Neural progenitor cell (in vitro differentiated cells): ENCODE measurements at regions not wholly inside any gene's neighbourhood (a gene's known extent, or its start where the extent isn't known, plus 50 kb on each side); places are given as distances from the start of the nearest gene placed in this dataset.
A peak's percentile ranks its signal among the peaks of the same experiment; 100 is the strongest.

Experiments used
- DNase-seq: peaks from one replicate; pipeline ENCODE4 v3.0.0-alpha.2; 2016; ENCODE audit warnings: low spot score
- H2AFZ ChIP-seq: fragments of 200-600 bp; sonication (generic); replicated peaks from 2 replicates; pipeline ENCODE4 v1.6.1; 2016; ENCODE audit warnings: antibody characterized with exemption
- H3F3A ChIP-seq: fragments of 200-600 bp; sonication (generic); 2 replicates; pipeline ENCODE4 v1.6.1; 2016; ENCODE audit warnings: antibody characterized with exemption, low read depth
- H3K27ac ChIP-seq: fragments of 200-600 bp; sonication (generic); 2 replicates; pipeline ENCODE4 v1.5.1; 2016; ENCODE audit warnings: mild to moderate bottlenecking
- H3K27me3 ChIP-seq: fragments of 200-600 bp; sonication (generic); 2 replicates; pipeline ENCODE4 v1.6.1; 2016; ENCODE audit warnings: mild to moderate bottlenecking, moderate library complexity
- H3K36me3 ChIP-seq: fragments of 200-600 bp; sonication (generic); 2 replicates; pipeline ENCODE4 v1.5.1; 2016
- H3K4me1 ChIP-seq: fragments of 200-600 bp; sonication (generic); 2 replicates; pipeline ENCODE4 v1.6.1; 2016; ENCODE audit warnings: mixed run types
- H3K4me2 ChIP-seq: fragments of 200-600 bp; sonication (generic); 2 replicates; pipeline ENCODE4 v1.6.1; 2016
- H3K4me3 ChIP-seq: fragments of 200-600 bp; sonication (generic); 2 replicates; pipeline ENCODE4 v1.5.1; 2016
- H3K79me2 ChIP-seq: fragments of 200-600 bp; sonication (generic); 2 replicates; pipeline ENCODE4 v1.6.1; 2016; ENCODE audit warnings: low read depth
- H3K9ac ChIP-seq: fragments of 200-600 bp; sonication (generic); 2 replicates; pipeline ENCODE4 v1.6.1; 2016
- H3K9me3 ChIP-seq: fragments of 200-600 bp; sonication (generic); 2 replicates; pipeline ENCODE4 v1.5.1; 2016; ENCODE audit warnings: low read depth
- H4K20me1 ChIP-seq: fragments of 200-600 bp; sonication (generic); 2 replicates; pipeline ENCODE4 v1.6.1; 2016; ENCODE audit warnings: low read depth
- H3K27ac Mint-ChIP-seq: 3 replicates; pipeline ENCODE4 v1.8.0; 2021; ENCODE audit warnings: mixed read lengths
- H3K27me3 Mint-ChIP-seq: 2 replicates; pipeline ENCODE4 v1.8.0; 2022; ENCODE audit warnings: low read depth, mild to moderate bottlenecking, inconsistent platforms, moderate library complexity, mixed read lengths; ENCODE audit not compliant: insufficient read depth
- H3K36me3 Mint-ChIP-seq: 3 replicates; pipeline ENCODE4 v1.8.0; 2021; ENCODE audit warnings: mixed read lengths
- H3K4me1 Mint-ChIP-seq: 3 replicates; pipeline ENCODE4 v1.8.0; 2021; ENCODE audit warnings: mixed read lengths
- H3K4me3 Mint-ChIP-seq: 3 replicates; pipeline ENCODE4 v1.8.0; 2021; ENCODE audit warnings: mild to moderate bottlenecking, moderate library complexity, mixed read lengths
- H3K9me3 Mint-ChIP-seq: 3 replicates; pipeline ENCODE4 v1.8.0; 2020; ENCODE audit warnings: mixed read lengths
- CTCF ChIP-seq: fragments of 200-600 bp; sonication (generic); IDR thresholded peaks from 2 replicates; pipeline ENCODE4 v1.5.1; 2017; ENCODE audit warnings: antibody characterized with exemption, mild to moderate bottlenecking
- EZH2 ChIP-seq: fragments of 200-600 bp; sonication (generic); IDR thresholded peaks from 2 replicates; pipeline ENCODE4 v1.6.1; 2017; ENCODE audit warnings: antibody characterized with exemption, mild to moderate bottlenecking, moderate library complexity
- EZH2phosphoT487 ChIP-seq: fragments of 200-600 bp; sonication (generic); IDR thresholded peaks from 2 replicates; pipeline ENCODE4 v1.6.1; 2017; ENCODE audit warnings: antibody characterized with exemption

GRCh38 chr2:64766841-64767669 lies 113.3 kb upstream of the SERTAD2 start:
- no peaks in the 10 kb centered on the region for H3K36me3 Mint-ChIP-seq
- Histone ChIP-seq H3K36me3 (no peaks in the 10 kb centered on the region), H3K4me1 (peaks cover 10% of the 10 kb centered on the region), H3K4me3 (peak overlapping the region; percentile 64), H3K9ac (no peak overlapping the region), H3K4me2 (peak overlapping the region; percentile 87), H4K20me1 (no peaks in the 10 kb centered on the region), H3K9me3 (no peaks in the 10 kb centered on the region), H2AFZ (peak overlapping the region; percentile 86), H3F3A (no peaks in the 10 kb centered on the region), H3K79me2 (no peaks in the 10 kb centered on the region), H3K27ac (no peak overlapping the region), H3K27me3 (peaks cover 46% of the 10 kb centered on the region)
- no peaks in the 10 kb centered on the region for H3K9me3 Mint-ChIP-seq
- no peak for TF ChIP-seq EZH2
- no peak for TF ChIP-seq CTCF
- no peak for TF ChIP-seq EZH2phosphoT487
- peak overlapping the region; percentile 93 for H3K27ac Mint-ChIP-seq
- peak overlapping the region; percentile 91 for H3K4me3 Mint-ChIP-seq
- H3K27me3 Mint-ChIP-seq = peaks cover 2% of the 10 kb centered on the region
- DNase-seq = peak; percentile 18
- peaks cover 18% of the 10 kb centered on the region for H3K4me1 Mint-ChIP-seq

- Histone ChIP-seq H3K4me3 (peak overlapping the region; percentile 64), H3K4me2 (peak overlapping the region; percentile 87), H3K27ac (no peak overlapping the region), H4K20me1 (no peaks in the 10 kb centered on the region), H3K36me3 (no peaks in the 10 kb centered on the region), H2AFZ (peak overlapping the region; percentile 86), H3K9ac (no peak overlapping the region), H3K79me2 (no peaks in the 10 kb centered on the region), H3F3A (no peaks in the 10 kb centered on the region), H3K27me3 (peaks cover 46% of the 10 kb centered on the region), H3K4me1 (peaks cover 10% of the 10 kb centered on the region), H3K9me3 (no peaks in the 10 kb centered on the region)
- H3K27ac Mint-ChIP-seq = peak overlapping the region; percentile 93
- H3K27me3 Mint-ChIP-seq = peaks cover 2% of the 10 kb centered on the region
- TF ChIP-seq EZH2phosphoT487 (no peak), EZH2 (peak; percentile 54), CTCF (peak; percentile 12)
- H3K9me3 Mint-ChIP-seq = no peaks in the 10 kb centered on the region
- no peaks in the 10 kb centered on the region for H3K36me3 Mint-ChIP-seq
- peaks cover 18% of the 10 kb centered on the region for H3K4me1 Mint-ChIP-seq
- H3K4me3 Mint-ChIP-seq = peak overlapping the region; percentile 91
- DNase-seq = peak; percentile 93
These were observed 114.2 kb upstream of the SERTAD2 start for GRCh38 chr2:64767670-64768468.

GRCh38 chr2:64768491-64769005 lies 114.8 kb upstream of the SERTAD2 start:
- no peaks in the 10 kb centered on the region for H3K9me3 Mint-ChIP-seq
- Histone ChIP-seq H3K9ac (no peak overlapping the region), H3K4me3 (peak overlapping the region; percentile 64), H3K27me3 (peaks cover 46% of the 10 kb centered on the region), H3K36me3 (no peaks in the 10 kb centered on the region), H3K9me3 (no peaks in the 10 kb centered on the region), H3K4me1 (peaks cover 10% of the 10 kb centered on the region), H3K79me2 (no peaks in the 10 kb centered on the region), H3K4me2 (peak overlapping the region; percentile 87), H3K27ac (no peak overlapping the region), H4K20me1 (no peaks in the 10 kb centered on the region), H2AFZ (peak overlapping the region; percentile 86), H3F3A (no peaks in the 10 kb centered on the region)
- no peaks in the 10 kb centered on the region for H3K36me3 Mint-ChIP-seq
- peaks cover 2% of the 10 kb centered on the region for H3K27me3 Mint-ChIP-seq
- H3K4me3 Mint-ChIP-seq = peak overlapping the region; percentile 68
- H3K27ac Mint-ChIP-seq = no peak overlapping the region
- peaks cover 18% of the 10 kb centered on the region for H3K4me1 Mint-ChIP-seq
- TF ChIP-seq EZH2phosphoT487 (no peak), EZH2 (no peak), CTCF (no peak)
- DNase-seq = no peak
